Astrocyte (in vitro differentiated cells and primary cell): ENCODE measurements at regions not wholly inside any gene's neighbourhood (a gene's known extent, or its start where the extent isn't known, plus 50 kb on each side); places are given as distances from the start of the nearest gene placed in this dataset.

Source experiments
- EZH2 ChIP-seq: IDR thresholded peaks from 2 replicates; pipeline ENCODE4 v1.6.1; 2012; ENCODE audit warnings: mild to moderate bottlenecking, low read length, inconsistent platforms; ENCODE audit not compliant: insufficient read depth
- TF ChIP-seq, protein P1 (sequence below): IDR thresholded peaks from 2 replicates; pipeline ENCODE4 v1.5.1; 2011; ENCODE audit warnings: low read depth, mild to moderate bottlenecking, inconsistent platforms, low read length, moderate library complexity; ENCODE audit not compliant: insufficient read depth

DNA sequence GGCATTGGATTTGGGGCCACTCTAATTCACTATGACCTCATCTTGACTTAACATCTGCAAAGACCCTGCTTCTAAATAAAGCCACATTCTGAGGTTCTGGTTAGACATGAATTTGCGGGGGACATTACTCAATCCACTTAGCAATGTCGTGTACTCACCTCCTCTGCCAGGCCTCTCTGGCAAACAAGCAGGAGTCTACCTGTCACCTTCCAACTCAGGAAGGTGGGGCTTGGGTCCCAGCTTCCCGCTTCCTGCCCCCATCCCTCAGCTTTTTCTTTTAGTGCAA is 177.8 kb downstream of the PSMG1 start:
- TF ChIP-seq, protein P1, sequence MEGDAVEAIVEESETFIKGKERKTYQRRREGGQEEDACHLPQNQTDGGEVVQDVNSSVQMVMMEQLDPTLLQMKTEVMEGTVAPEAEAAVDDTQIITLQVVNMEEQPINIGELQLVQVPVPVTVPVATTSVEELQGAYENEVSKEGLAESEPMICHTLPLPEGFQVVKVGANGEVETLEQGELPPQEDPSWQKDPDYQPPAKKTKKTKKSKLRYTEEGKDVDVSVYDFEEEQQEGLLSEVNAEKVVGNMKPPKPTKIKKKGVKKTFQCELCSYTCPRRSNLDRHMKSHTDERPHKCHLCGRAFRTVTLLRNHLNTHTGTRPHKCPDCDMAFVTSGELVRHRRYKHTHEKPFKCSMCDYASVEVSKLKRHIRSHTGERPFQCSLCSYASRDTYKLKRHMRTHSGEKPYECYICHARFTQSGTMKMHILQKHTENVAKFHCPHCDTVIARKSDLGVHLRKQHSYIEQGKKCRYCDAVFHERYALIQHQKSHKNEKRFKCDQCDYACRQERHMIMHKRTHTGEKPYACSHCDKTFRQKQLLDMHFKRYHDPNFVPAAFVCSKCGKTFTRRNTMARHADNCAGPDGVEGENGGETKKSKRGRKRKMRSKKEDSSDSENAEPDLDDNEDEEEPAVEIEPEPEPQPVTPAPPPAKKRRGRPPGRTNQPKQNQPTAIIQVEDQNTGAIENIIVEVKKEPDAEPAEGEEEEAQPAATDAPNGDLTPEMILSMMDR = no peak
- no peak for TF ChIP-seq EZH2
